Endothelial cell of umbilical vein (primary cell): ENCODE measurements at regions not wholly inside any gene's neighbourhood (a gene's known extent, or its start where the extent isn't known, plus 50 kb on each side); places are given as distances from the start of the nearest gene placed in this dataset.

Experiments
- BruUV-seq: library from RNA; stranded (reverse); fragments of 400-500 nt; replicated peaks from 2 replicates; lab custom pipeline; 2021; lab: Mats Ljungman, UMichigan
- CTCF ChIA-PET: fragments of 300-600, 350-600 bp; sonication (Branson Sonifier 250); formaldehyde crosslinking; loops from one replicate; lab custom pipeline; 2021; ENCODE audit warnings: antibody characterized with exemption, inconsistent platforms; lab: Charles Lee
- POLR2A ChIA-PET: fragments of 300-600, 350-600 bp; sonication (Branson Sonifier 250); formaldehyde crosslinking; loops from one replicate; lab custom pipeline; 2021; ENCODE audit warnings: antibody characterized with exemption, inconsistent platforms; lab: Charles Lee
- DNase-seq: peaks from one replicate; pipeline ENCODE4 v3.0.0-alpha.2; 2011; ENCODE audit warnings: low read depth, low spot score
- FAIRE-seq: peaks from 2 replicates; lab custom pipeline; 2011; peaks lifted over from hg19 to GRCh38; lab: Jason Lieb, UNC
- H2AFZ ChIP-seq: 2 replicates; pipeline ENCODE4 v1.6.0; 2012; ENCODE audit warnings: low read depth, low read length, control low read depth, inconsistent platforms
- H3K27ac ChIP-seq: 2 replicates; pipeline ENCODE4 v1.5.1; 2011; ENCODE audit warnings: low read depth, mild to moderate bottlenecking, control low read depth, low read length, moderate library complexity; ENCODE audit not compliant: insufficient read depth
- H3K27me3 ChIP-seq, 2 experiments: 2 replicates each; pipeline versions ENCODE4 v1.6.0 to v1.6.1; 2011; ENCODE audit warnings: low read length in 2 of 2, mixed read lengths in 1 of 2; ENCODE audit not compliant: control insufficient read depth in 2 of 2, insufficient read depth in 2 of 2
- H3K36me3 ChIP-seq, 2 experiments: 2 replicates in 1 of 2; 3 replicates in 1 of 2; pipeline ENCODE4 v1.5.1; 2011; ENCODE audit warnings: low read length in 2 of 2, mild to moderate bottlenecking in 1 of 2, moderate library complexity in 1 of 2; ENCODE audit not compliant: control insufficient read depth in 2 of 2, insufficient read depth in 2 of 2; ENCODE audit errors: extremely low read depth in 1 of 2
- H3K4me1 ChIP-seq: 3 replicates; pipeline ENCODE4 v1.5.1; 2011; ENCODE audit warnings: mild to moderate bottlenecking, low read length; ENCODE audit not compliant: control insufficient read depth, insufficient read depth; ENCODE audit errors: extremely low read depth
- H3K4me2 ChIP-seq: 2 replicates; pipeline ENCODE4 v1.6.1; 2011; ENCODE audit warnings: low read length, control low read depth, mixed read lengths; ENCODE audit not compliant: insufficient read depth
- H3K4me3 ChIP-seq, 3 experiments: fragments of 200-600 bp in 1 of 3; sonication (generic), shearing (Covaris generic) in 1 of 3; replicated peaks in 1 of 3; 2 replicates each; pipeline ENCODE4 v1.5.1; 2011 to 2016; ENCODE audit warnings: control low read depth in 3 of 3, low read length in 3 of 3, mild to moderate bottlenecking in 2 of 3, inconsistent platforms in 1 of 3, low read depth in 1 of 3, moderate library complexity in 1 of 3; ENCODE audit not compliant: insufficient read depth in 1 of 3
- H3K79me2 ChIP-seq: 2 replicates; pipeline ENCODE4 v1.6.0; 2012; ENCODE audit warnings: low read length, inconsistent platforms; ENCODE audit not compliant: control insufficient read depth, insufficient read depth
- H3K9ac ChIP-seq: replicated peaks from 2 replicates; pipeline ENCODE3; 2011; ENCODE audit warnings: low read length, control low read depth; ENCODE audit not compliant: insufficient read depth; ENCODE audit errors: extremely low read depth
- H3K9me1 ChIP-seq: replicated peaks from 3 replicates; pipeline ENCODE4 v1.6.0; 2011; ENCODE audit warnings: mild to moderate bottlenecking, low read length; ENCODE audit not compliant: control insufficient read depth, insufficient read depth; ENCODE audit errors: extremely low read depth
- H3K9me3 ChIP-seq: replicated peaks from 2 replicates; pipeline ENCODE4 v1.5.1; 2012; ENCODE audit warnings: low read length, inconsistent platforms; ENCODE audit not compliant: control insufficient read depth, insufficient read depth
- H4K20me1 ChIP-seq: replicated peaks from 2 replicates; pipeline ENCODE3; 2011; ENCODE audit warnings: mild to moderate bottlenecking, low read length; ENCODE audit not compliant: control insufficient read depth, insufficient read depth; ENCODE audit errors: extremely low read depth
- CTCF ChIP-seq, 2 donors: IDR thresholded peaks; 1 replicate in 1 of 2; 2 replicates in 1 of 2; pipeline ENCODE4 v1.5.1; 2011; ENCODE audit warnings: low read length in 2 of 2, mild to moderate bottlenecking in 2 of 2, moderate library complexity in 2 of 2, control low read depth in 1 of 2, inconsistent platforms in 1 of 2, low read depth in 1 of 2; ENCODE audit not compliant: insufficient read depth in 1 of 2; ENCODE audit errors: extremely low read depth in 1 of 2
- GATA2 ChIP-seq: IDR thresholded peaks from 2 replicates; pipeline ENCODE4 v1.7.0; 2011; ENCODE audit warnings: low read depth, mild to moderate bottlenecking, moderate library complexity, mixed read lengths, low read length; ENCODE audit not compliant: insufficient read length, insufficient read depth
- POLR2A ChIP-seq: IDR thresholded peaks from 2 replicates; pipeline ENCODE4 v1.6.1; 2012; ENCODE audit warnings: low read depth, mild to moderate bottlenecking, control low read depth, low read length
- dilution Hi-C: fragments of 300-500 bp; cut with MboI; formaldehyde crosslinking; loops from one replicate; pipeline ENCODE4 v1.15.0; 2019; ENCODE audit warnings: low sequenced_read_pairs; ENCODE audit not compliant: extremely low pct_ligation_motif_present
- intact Hi-C: fragments of 100-400 bp; cut with micrococcal nuclease; formaldehyde crosslinking; loops from one replicate; pipeline ENCODE4 v1.10.0; 2022

GRCh38 chr21:16423921-16424320, 694.1 kb downstream of the USP25 start:
- Histone ChIP-seq H4K20me1 (no peaks in the 10 kb centered on the region), H3K27ac (peak overlapping the region; percentile 85), H3K9ac (peak overlapping the region; percentile 94), H3K79me2 (peaks cover 92% of the 10 kb centered on the region), H3K9me3 (no peaks in the 10 kb centered on the region), H3K36me3 (no peaks in the 10 kb centered on the region), H3K4me2 (peak overlapping the region; percentile 92), H3K9me1 (no peaks in the 10 kb centered on the region), H3K27me3 (no peaks in the 10 kb centered on the region), H2AFZ (no peak overlapping the region), H3K4me3 (peak overlapping the region; percentile 31 to 100 (median 57)), H3K4me1 (peaks cover 53% of the 10 kb centered on the region)
- CTCF ChIA-PET = interaction anchor here (1.1 to 1.6 kb wide), 2 partner anchors 94 to 306 kb away, joined by 3 read pairs; no protein-coding TSS in a partner anchor
- no peak for DNase-seq
- TF ChIP-seq POLR2A (no peak), CTCF (IDR thresholded peaks at IDR 0.05; ENCODE audit: extremely low read depth in 1 of 2, insufficient read depth in 1 of 2, low read depth in 1 of 2, low read length in 2 of 2) (no peak)
- FAIRE-seq = no peak
- POLR2A ChIA-PET = interaction anchor here (1.3 kb wide), 1 partner anchor 307 kb away, joined by 6 read pairs; no protein-coding TSS in a partner anchor
- dilution Hi-C loops (no loop called here), intact Hi-C loops (loop anchor here (1.0 to 10.0 kb wide), 7 partner anchors 119 to 689 kb away; no protein-coding TSS in a partner anchor)
- no TSS peak for BruUV-seq

- Histone ChIP-seq H3K36me3 (no peaks in the 10 kb centered on the region), H3K9me1 (no peaks in the 10 kb centered on the region), H3K27ac (peak overlapping the region; percentile 85), H3K79me2 (peaks cover 96% of the 10 kb centered on the region), H3K9ac (peak overlapping the region; percentile 94), H3K27me3 (no peaks in the 10 kb centered on the region), H3K4me1 (peaks cover 52% of the 10 kb centered on the region), H2AFZ (no peak overlapping the region), H3K4me2 (peak overlapping the region; percentile 92), H4K20me1 (no peaks in the 10 kb centered on the region), H3K4me3 (peak overlapping the region; percentile 31 to 100 (median 57)), H3K9me3 (no peaks in the 10 kb centered on the region)
- dilution Hi-C loops = no loop called here
- DNase-seq (peak; percentile 77), FAIRE-seq (no peak)
- no TSS peak for BruUV-seq
- POLR2A ChIA-PET = interaction anchor here (1.3 kb wide), 1 partner anchor 307 kb away, joined by 6 read pairs; no protein-coding TSS in a partner anchor
- intact Hi-C loops = loop anchor here (2.0 to 10.0 kb wide), 6 partner anchors 120 to 690 kb away; no protein-coding TSS in a partner anchor
- CTCF ChIA-PET = interaction anchor here (1.1 to 1.6 kb wide), 2 partner anchors 94 to 307 kb away, joined by 3 read pairs; no protein-coding TSS in a partner anchor
- TF ChIP-seq GATA2 (no peak), POLR2A (peak; percentile 45)
These were observed 694.6 kb downstream of the USP25 start for GRCh38 chr21:16424331-16424751.
